Upper lobe of left lung (tissue), 4 donors: ENCODE measurements at regions not wholly inside any gene's neighbourhood (a gene's known extent, or its start where the extent isn't known, plus 50 kb on each side); places are given as distances from the start of the nearest gene placed in this dataset.

Source experiments
- EP300 ChIP-seq, 4 donors: sonication (generic); formaldehyde crosslinking; IDR thresholded peaks; one replicate each; pipeline ENCODE4 v1.5.1; 2017; ENCODE audit warnings: antibody characterized with exemption in 4 of 4, control low read depth in 2 of 4
- POLR2AphosphoS5 ChIP-seq, 2 donors: sonication (generic); formaldehyde crosslinking; IDR thresholded peaks; one replicate each; pipeline ENCODE4 v1.5.1; 2017; ENCODE audit warnings: antibody characterized with exemption in 2 of 2
- TF ChIP-seq, protein P1 (sequence below), 6 experiments: fragments of 450-650 bp in 4 of 6; fragments of 200-600 bp in 2 of 6; sonication (generic) in 2 of 6; IDR thresholded peaks; one replicate each; pipeline ENCODE4 v1.5.1; 2016 to 2019; ENCODE audit warnings: antibody characterized with exemption in 6 of 6

DNA sequence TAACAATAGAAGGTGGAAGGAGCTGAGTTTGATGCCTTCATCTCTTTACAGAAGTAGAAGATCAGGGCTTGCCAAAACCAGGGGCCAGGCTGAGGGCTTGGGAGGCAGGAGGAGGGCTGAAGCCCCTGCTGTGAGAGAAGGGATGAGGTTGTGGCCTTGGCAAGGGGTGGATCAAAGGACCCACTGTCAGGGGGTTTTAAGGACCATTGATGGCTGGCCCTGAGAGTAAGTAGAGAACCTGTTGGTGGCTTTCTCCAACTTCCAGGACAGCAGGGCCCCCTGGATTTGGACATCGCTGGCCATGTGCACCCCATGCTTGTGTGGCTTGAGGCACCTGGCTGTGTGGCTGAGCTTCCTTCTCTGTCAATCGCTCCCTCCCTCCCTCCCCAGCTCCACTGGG lies 927.7 kb downstream of the TBC1D22A start:
- TF ChIP-seq POLR2AphosphoS5 (IDR thresholded peaks at IDR 0.05): no peak
- TF ChIP-seq, protein P1, sequence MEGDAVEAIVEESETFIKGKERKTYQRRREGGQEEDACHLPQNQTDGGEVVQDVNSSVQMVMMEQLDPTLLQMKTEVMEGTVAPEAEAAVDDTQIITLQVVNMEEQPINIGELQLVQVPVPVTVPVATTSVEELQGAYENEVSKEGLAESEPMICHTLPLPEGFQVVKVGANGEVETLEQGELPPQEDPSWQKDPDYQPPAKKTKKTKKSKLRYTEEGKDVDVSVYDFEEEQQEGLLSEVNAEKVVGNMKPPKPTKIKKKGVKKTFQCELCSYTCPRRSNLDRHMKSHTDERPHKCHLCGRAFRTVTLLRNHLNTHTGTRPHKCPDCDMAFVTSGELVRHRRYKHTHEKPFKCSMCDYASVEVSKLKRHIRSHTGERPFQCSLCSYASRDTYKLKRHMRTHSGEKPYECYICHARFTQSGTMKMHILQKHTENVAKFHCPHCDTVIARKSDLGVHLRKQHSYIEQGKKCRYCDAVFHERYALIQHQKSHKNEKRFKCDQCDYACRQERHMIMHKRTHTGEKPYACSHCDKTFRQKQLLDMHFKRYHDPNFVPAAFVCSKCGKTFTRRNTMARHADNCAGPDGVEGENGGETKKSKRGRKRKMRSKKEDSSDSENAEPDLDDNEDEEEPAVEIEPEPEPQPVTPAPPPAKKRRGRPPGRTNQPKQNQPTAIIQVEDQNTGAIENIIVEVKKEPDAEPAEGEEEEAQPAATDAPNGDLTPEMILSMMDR (IDR thresholded peaks at IDR 0.05): no peak
- TF ChIP-seq EP300 (IDR thresholded peaks at IDR 0.05): no peak
